ENCODE measurements at regions not wholly inside any gene's neighbourhood (a gene's known extent, or its start where the extent isn't known, plus 50 kb on each side); places are given as distances from the start of the nearest gene placed in this dataset.

DNA sequence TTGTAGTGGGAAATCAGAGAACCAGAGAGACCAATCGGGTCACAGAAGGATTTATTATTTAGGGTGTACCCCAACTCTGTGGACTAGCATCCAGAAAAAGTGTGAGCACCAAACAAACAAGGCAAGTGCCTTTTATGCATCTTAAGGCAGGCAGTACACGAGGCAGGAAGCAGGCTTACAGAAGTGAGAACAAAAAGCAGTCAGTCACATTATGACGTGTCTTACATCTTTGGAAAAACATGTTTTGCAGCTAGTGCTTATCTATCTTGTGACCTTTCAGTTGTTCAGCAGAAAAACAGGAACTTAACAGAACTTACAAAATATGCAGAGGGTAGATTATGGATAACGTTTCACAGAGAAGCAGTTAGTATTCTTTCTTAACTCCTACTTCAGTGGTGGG lies 270.9 kb upstream of the RBMY1B start:
- DNase-seq (ENCODE audit: low read depth in 2 of 2), result peak in 1 of 2 donors; percentile 1
- TF ChIP-seq, protein P1, sequence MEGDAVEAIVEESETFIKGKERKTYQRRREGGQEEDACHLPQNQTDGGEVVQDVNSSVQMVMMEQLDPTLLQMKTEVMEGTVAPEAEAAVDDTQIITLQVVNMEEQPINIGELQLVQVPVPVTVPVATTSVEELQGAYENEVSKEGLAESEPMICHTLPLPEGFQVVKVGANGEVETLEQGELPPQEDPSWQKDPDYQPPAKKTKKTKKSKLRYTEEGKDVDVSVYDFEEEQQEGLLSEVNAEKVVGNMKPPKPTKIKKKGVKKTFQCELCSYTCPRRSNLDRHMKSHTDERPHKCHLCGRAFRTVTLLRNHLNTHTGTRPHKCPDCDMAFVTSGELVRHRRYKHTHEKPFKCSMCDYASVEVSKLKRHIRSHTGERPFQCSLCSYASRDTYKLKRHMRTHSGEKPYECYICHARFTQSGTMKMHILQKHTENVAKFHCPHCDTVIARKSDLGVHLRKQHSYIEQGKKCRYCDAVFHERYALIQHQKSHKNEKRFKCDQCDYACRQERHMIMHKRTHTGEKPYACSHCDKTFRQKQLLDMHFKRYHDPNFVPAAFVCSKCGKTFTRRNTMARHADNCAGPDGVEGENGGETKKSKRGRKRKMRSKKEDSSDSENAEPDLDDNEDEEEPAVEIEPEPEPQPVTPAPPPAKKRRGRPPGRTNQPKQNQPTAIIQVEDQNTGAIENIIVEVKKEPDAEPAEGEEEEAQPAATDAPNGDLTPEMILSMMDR (IDR thresholded peaks at IDR 0.05; ENCODE audit: low read depth, low read length), result no peak
- H3K4me3 ChIP-seq (replicated peaks in 1 of 2; ENCODE audit: low read depth in 2 of 2, low read length in 2 of 2), result no peak overlapping the region

DNA sequence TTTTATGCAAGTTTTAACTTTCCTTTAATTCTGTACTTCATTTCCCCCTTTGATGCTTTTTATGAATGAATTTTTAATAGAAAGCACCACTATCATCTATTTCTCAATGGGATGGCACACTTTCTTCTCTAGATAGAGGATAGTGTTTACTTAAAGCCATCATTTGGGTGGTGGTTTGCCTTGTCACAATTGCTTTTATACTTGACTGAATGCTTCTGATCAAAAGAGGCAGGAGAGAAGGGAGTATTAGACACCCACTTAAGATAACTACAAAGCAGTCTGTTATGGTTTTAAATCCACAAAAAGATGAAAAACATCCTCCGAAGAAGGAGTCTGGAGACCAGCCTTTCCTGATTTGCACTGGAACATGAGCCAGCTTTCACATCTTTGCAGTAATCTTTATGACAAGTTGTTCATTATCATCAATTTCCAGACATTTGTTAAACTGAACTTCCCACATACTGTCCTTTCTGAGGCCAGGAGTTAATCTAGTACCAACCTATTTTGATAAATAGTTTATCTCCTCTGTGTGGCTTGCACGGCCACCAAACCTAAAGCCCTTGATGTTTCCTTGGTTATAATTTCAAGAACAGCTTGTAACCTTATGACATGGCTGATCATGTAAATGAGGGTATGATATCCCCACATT lies 270.4 kb upstream of the RBMY1B start:
- no peak for DNase-seq (ENCODE audit: low read depth in 2 of 2)
- no peak overlapping the region for H3K4me3 ChIP-seq (replicated peaks in 1 of 2; ENCODE audit: low read depth in 2 of 2, low read length in 2 of 2)
- TF ChIP-seq, protein P1 (IDR thresholded peaks at IDR 0.05; ENCODE audit: low read depth, low read length), result no peak

DNA sequence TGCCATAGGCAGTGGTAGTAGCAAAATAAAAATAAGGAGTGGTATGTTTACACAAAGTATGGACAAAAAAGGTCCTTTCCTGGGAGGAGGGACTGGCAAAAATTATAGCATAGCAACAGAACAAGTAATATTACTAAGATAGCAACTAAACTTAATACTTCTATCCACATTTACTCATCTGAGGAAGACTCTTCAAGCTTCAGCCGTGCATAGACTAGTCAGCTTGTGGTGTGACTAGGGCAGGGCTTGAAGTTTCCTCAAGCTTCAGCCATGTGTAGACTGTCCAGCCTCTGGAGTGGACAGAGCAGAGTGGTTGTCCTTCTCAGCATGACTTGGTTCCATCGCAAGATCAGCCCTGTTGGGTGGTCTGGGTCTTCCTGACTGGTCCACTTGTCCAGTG lies 268.3 kb upstream of the RBMY1B start:
- no peak for DNase-seq (ENCODE audit: low read depth in 2 of 2)
- no peak overlapping the region for H3K4me3 ChIP-seq (replicated peaks in 1 of 2; ENCODE audit: low read depth in 2 of 2, low read length in 2 of 2)
- TF ChIP-seq, protein P1 (IDR thresholded peaks at IDR 0.05; ENCODE audit: low read depth, low read length), result no peak

DNA sequence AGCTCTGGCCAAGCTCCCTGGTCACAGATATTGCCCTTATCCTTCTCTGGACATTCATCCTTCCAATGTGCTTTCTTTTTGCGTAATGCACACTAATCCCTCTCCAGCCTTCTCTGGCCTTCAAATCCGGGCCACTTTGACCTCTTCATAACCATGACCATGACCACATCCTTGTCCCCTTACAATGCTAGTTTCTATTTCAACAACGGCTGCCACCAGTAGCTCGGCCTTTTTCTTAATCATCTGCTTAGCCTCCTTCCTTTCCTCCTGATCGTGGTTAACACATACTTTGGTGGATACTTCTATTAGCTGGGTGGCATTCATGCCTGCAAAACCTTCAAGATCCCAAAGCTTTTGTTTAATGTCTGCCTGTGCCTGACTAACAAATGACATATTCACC lies 264.4 kb upstream of the RBMY1B start:
- H3K4me3 ChIP-seq (replicated peaks in 1 of 2; ENCODE audit: low read depth in 2 of 2, low read length in 2 of 2), result no peak overlapping the region
- TF ChIP-seq, protein P1 (IDR thresholded peaks at IDR 0.05; ENCODE audit: low read depth, low read length), result no peak
- DNase-seq (ENCODE audit: low read depth in 2 of 2), result no peak

DNA sequence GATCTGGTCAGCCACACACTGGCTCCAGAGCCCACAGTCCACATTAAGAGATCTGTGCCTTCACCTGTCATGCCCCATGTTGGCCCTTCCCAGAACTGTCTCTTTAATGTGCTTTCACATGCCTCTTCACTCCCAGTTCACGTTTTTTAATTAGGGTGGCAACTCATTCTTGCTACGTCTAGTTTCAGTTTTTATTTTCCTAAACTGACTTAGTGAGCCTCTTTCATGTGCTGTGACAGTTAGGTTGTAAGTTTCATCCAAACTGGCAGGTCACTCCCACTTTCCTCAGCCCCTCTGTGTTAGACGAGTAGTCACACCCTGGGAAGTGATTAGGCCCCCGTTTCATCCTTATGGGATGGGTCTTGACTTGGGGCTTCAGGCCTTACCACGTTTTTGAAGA lies 262.5 kb upstream of the RBMY1B start:
- no peak for DNase-seq (ENCODE audit: low read depth in 2 of 2)
- TF ChIP-seq, protein P1 (IDR thresholded peaks at IDR 0.05; ENCODE audit: low read depth, low read length), result no peak
- H3K4me3 ChIP-seq (replicated peaks in 1 of 2; ENCODE audit: low read depth in 2 of 2, low read length in 2 of 2), result no peak overlapping the region

DNA sequence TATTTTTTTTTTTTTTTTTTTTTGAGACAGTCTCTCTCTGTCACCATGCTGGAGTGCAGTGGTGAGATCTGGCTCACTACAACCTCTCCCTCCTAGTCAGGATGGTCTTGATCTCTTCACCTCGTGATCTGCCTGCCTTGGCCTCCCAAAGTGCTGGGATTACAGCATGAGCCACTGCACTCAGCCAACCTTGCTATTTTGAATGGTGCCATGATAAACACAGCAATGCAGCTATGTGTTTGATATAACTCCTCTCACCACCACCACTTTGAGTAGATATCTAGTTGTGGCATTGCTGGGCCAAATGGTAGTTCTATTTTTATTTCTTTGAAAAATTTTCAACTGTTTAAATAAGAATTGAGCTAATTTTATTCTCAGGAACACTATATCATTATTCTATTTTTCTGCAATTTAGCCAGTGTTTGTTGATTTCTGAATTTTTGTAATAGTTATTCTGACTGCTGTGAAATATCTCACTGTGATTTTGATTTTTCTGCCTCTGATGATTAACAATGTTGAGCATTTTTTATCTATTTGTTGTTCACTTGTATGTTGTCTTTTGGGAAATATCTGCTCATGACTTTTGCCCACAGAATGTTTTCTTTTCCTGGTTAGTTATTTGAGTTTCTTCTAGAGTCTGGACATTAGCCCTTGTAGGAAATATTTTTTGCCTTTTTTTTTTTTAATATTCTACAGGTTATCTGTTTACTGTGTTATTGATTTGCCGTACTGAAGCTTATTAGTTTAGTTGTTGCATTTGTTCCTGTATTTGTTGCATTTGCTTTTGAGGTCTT lies 257.5 kb upstream of the RBMY1B start:
- TF ChIP-seq, protein P1 (IDR thresholded peaks at IDR 0.05; ENCODE audit: low read depth, low read length), result no peak
- no peak overlapping the region for H3K4me3 ChIP-seq (replicated peaks in 1 of 2; ENCODE audit: low read depth in 2 of 2, low read length in 2 of 2)
- DNase-seq (ENCODE audit: low read depth in 2 of 2), result peak in 1 of 2 donors; percentile 11
